HG02870 (cell line): ENCODE measurements at regions not wholly inside any gene's neighbourhood (a gene's known extent, or its start where the extent isn't known, plus 50 kb on each side); places are given as distances from the start of the nearest gene placed in this dataset.
"Not testable (repeated sequence)": the region's sequence is repeated elsewhere in the genome, so short reads cannot be mapped to it uniquely, and the experiment has no call there.

Source experiments
- ATAC-seq: cut with Tn5 transposase; IDR thresholded peaks from one replicate; pipeline ENCODE4 v1.9.1; 2021; ENCODE audit warnings: mild to moderate bottlenecking, moderate library complexity; ENCODE audit not compliant: unreplicated experiment

- ATAC-seq, result not testable (repeated sequence)
Measured at GRCh38 chr4:183044924-183045640, 54.0 kb upstream of the WWC2 start.

- ATAC-seq, result no peak
Measured at GRCh38 chr4:183038436-183038835, 60.6 kb upstream of the WWC2 start.

GRCh38 chr4:183035726-183036415 lies 63.2 kb upstream of the WWC2 start:
- ATAC-seq, result no peak

- ATAC-seq, result no peak
Measured at GRCh38 chr4:183035256-183035655, 63.8 kb upstream of the WWC2 start.

GRCh38 chr4:183030823-183031222 lies 68.2 kb upstream of the WWC2 start:
- ATAC-seq, result no peak

- no peak for ATAC-seq
Measured at GRCh38 chr4:183030309-183030708, 68.7 kb upstream of the WWC2 start.

- ATAC-seq, result no peak
Measured at GRCh38 chr4:183029365-183029764, 69.7 kb upstream of the WWC2 start.

- ATAC-seq, result no peak
Measured at GRCh38 chr4:183026701-183027100, 72.4 kb upstream of the WWC2 start.

GRCh38 chr4:183022617-183023016 lies 76.4 kb upstream of the WWC2 start:
- no peak for ATAC-seq

GRCh38 chr4:183017962-183018361 lies 81.1 kb upstream of the WWC2 start:
- no peak for ATAC-seq

- ATAC-seq, result no peak
Measured at GRCh38 chr4:183014361-183015084, 84.5 kb upstream of the WWC2 start.

- no peak for ATAC-seq
Measured at GRCh38 chr4:183013730-183014002, 85.4 kb upstream of the WWC2 start.

GRCh38 chr4:183012879-183013729 lies 86.0 kb upstream of the WWC2 start:
- ATAC-seq, result no peak

- no peak for ATAC-seq
Measured at GRCh38 chr4:183011213-183011907, 87.7 kb upstream of the WWC2 start.

- no peak for ATAC-seq
Measured at GRCh38 chr4:183008492-183008891, 90.6 kb upstream of the WWC2 start.

- ATAC-seq, result not testable (repeated sequence)
Measured at GRCh38 chr4:183004370-183004769, 87.2 kb upstream of the DCTD start.

- no peak for ATAC-seq
Measured at GRCh38 chr4:182994171-182994570, 77.0 kb upstream of the DCTD start.

GRCh38 chr4:182978152-182978827 lies 61.1 kb upstream of the DCTD start:
- ATAC-seq, result peak; percentile 79

GRCh38 chr4:182975806-182976205 lies 58.6 kb upstream of the DCTD start:
- peak; percentile 61 for ATAC-seq

GRCh38 chr4:182973941-182974340 lies 56.8 kb upstream of the DCTD start:
- no peak for ATAC-seq
